UCSD-AML1 (cell line): ENCODE measurements at regions not wholly inside any gene's neighbourhood (a gene's known extent, or its start where the extent isn't known, plus 50 kb on each side); places are given as distances from the start of the nearest gene placed in this dataset.

Experiments
- DNase-seq: peaks from one replicate; lab custom pipeline; 2025; ENCODE audit not compliant: unreplicated experiment; lab: John Stamatoyannopoulos, UW

- DNase-seq, result no peak
Observed at GRCh38 chr4:152269448-152270191, 266.3 kb downstream of the FBXW7 start.

- no peak for DNase-seq
Observed at GRCh38 chr4:152267811-152268210, 268.1 kb downstream of the FBXW7 start.

- no peak for DNase-seq
Observed at GRCh38 chr4:152266831-152267480, 268.9 kb downstream of the FBXW7 start.

GRCh38 chr4:152265149-152265621 is 270.7 kb downstream of the FBXW7 start:
- no peak for DNase-seq

- DNase-seq, result no peak
Observed at GRCh38 chr4:152264106-152264505, 271.8 kb downstream of the FBXW7 start.

- no peak for DNase-seq
Observed at GRCh38 chr4:152259866-152260265, 276.0 kb downstream of the FBXW7 start.

GRCh38 chr4:152258804-152259708 is 276.8 kb downstream of the FBXW7 start:
- no peak for DNase-seq

GRCh38 chr4:152258391-152258790 is 277.5 kb downstream of the FBXW7 start:
- no peak for DNase-seq

GRCh38 chr4:152257601-152258066 is 278.3 kb downstream of the FBXW7 start:
- peak; percentile 35 for DNase-seq

GRCh38 chr4:152256996-152257395 is 278.9 kb downstream of the FBXW7 start:
- DNase-seq, result no peak

GRCh38 chr4:152255437-152255836 is 280.5 kb downstream of the FBXW7 start:
- DNase-seq, result peak; percentile 38

GRCh38 chr4:152248347-152248746 is 287.5 kb downstream of the FBXW7 start:
- DNase-seq, result no peak

GRCh38 chr4:152247271-152247975 is 288.5 kb downstream of the FBXW7 start:
- no peak for DNase-seq

- no peak for DNase-seq
Observed at GRCh38 chr4:152246659-152247058, 289.2 kb downstream of the FBXW7 start.

GRCh38 chr4:152245680-152246079 is 290.2 kb downstream of the FBXW7 start:
- no peak for DNase-seq

- no peak for DNase-seq
Observed at GRCh38 chr4:152244659-152245058, 291.2 kb downstream of the FBXW7 start.

- peak; percentile 19 for DNase-seq
Observed at GRCh38 chr4:152243896-152244595, 291.8 kb downstream of the FBXW7 start.

- no peak for DNase-seq
Observed at GRCh38 chr4:152243206-152243605, 292.7 kb downstream of the FBXW7 start.

GRCh38 chr4:152240232-152240631 is 295.7 kb downstream of the FBXW7 start:
- no peak for DNase-seq

- DNase-seq, result no peak
Observed at GRCh38 chr4:152239216-152239615, 296.7 kb downstream of the FBXW7 start.
